Dedifferentiated amniotic fluid mesenchymal stem cell (primary cell): ENCODE measurements at regions not wholly inside any gene's neighbourhood (a gene's known extent, or its start where the extent isn't known, plus 50 kb on each side); places are given as distances from the start of the nearest gene placed in this dataset.

Source experiments
- DNase-seq: peaks from one replicate; pipeline ENCODE4 v3.0.0-alpha.2; 2016; ENCODE audit errors: extremely low spot score

- no peak for DNase-seq
Measured at GRCh38 chr3:116767726-116768125, 58.1 kb downstream of the TUSC7 start.

DNA sequence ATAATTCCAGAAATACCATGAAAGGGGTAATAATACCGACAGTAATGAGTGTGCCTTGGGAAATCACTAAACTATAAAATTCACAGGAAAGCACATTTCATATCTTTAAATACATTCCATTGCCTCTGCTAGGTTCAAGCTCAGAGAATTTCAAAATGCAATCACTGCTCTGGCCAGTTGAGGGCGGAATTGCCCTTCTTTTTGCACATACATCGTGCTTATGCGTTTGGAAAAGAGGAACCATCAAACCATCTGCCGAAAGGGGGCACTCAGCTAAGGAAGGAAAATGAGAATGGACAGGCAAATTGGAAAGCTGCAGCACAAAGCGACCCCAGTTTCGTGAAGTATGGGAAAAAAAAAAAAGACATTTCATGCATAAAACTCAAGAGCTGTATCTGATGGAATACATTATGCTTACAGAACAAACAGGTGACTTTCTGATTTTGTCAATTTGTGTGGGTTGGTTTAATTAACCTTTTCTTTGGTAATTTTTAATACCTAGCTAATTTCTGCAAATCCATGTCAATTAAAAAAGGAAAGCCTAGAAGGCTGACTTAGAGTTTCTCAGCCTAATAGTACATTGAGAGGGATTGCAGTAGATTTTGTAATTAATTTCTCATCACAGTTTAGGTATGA lies 61.4 kb downstream of the TUSC7 start:
- DNase-seq, result peak; percentile 85

DNA sequence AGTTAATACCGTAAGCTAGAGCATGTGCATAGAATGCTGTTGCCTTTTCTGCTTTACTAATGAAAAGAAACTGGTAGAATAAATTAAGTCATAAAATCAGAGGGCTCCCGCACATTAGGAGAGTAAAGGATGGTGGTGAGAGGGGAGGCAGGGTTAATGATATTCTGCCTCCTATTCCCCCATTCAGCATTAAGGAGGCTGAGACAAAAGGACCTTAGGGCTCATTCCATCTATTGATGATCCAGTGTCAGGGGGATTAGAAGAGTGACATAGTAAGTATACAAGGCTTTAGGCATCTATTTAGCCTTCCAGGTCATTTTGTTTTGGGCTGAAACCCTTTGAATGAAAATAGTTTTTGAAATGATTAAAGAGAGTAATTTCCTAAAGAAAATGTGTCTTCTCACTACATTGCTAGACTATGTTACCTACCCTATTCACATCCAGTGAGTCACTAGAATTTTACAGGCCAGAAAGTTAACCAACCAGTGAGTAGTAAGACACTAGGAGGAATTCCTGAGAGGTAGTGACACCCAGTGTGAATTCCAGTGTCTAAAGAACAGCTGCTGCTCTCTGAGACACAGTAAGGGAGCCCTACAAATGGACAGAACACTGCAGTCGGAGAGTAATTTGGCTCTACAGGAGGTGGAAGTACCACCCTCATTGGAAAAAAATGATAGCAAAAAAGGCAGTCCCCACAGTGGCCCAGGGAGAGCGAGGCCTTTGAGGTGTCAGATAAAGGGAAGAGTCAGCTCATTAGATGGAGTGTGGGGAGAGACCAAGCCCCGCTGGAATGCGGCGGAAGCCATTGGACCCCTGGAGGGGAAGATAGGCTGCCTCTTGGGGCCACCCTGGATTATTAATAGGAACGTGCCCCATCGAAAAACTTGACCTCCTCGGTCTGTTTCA lies 67.6 kb downstream of the TUSC7 start:
- no peak for DNase-seq

DNA sequence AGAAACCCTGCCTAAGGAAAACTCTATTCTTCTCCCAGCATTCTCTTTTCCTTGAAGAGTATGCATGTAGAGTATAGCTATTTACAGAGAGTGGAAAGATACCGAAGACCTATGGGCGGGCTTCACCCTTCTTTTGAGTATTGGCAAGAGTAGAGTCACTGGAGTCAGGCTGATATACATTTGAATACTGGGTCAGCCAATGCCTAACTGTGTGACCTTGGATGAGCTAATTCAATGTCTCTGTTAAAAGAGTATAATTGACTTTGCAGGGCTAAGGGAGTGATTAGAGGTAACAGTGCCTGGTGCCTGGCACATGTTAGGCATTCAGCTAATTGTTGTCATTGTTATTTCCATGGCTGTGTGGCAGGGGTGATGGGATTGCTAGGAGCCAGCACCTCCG lies 75.6 kb downstream of the TUSC7 start:
- no peak for DNase-seq

DNA sequence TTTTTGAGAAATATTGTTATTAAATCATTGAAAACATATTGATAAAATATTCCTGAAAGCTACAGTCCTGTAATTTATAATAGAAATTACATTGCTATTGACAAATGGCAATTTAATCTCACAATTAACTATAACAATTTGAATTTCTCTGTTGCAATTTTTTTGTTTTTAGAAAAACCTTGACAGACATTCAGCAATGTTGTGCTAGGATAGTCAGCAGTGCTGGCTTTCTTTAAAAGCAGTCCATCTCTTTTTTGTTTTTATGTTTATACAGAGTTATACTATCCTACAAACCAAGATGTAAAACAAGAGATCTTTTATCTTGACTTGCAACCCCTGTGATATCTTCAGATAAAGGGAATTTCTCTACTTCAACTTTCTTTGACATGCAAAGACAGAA lies 93.1 kb downstream of the TUSC7 start:
- DNase-seq, result no peak

DNA sequence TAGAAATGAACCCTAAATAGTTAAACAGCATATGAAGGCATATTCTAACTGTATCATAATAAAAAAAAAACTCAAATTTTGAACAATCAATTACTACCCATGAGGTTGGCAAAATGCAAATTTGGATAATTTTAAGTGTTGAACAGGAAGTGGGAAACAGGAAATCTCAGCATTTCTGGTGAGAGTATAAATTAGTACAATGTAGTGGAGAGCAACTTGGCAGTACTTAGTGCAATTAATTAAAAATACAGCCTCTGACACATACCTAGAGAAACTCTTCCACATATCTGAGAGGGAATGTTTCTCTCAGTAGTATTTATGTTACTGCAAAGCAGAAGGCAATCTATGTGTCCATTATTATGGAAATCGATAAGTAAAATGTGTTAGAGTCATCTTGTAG lies 96.8 kb downstream of the TUSC7 start:
- no peak for DNase-seq

GRCh38 chr3:116808725-116809124 lies 99.1 kb downstream of the TUSC7 start:
- no peak for DNase-seq

GRCh38 chr3:116809208-116809607 lies 99.6 kb downstream of the TUSC7 start:
- DNase-seq, result no peak

DNA sequence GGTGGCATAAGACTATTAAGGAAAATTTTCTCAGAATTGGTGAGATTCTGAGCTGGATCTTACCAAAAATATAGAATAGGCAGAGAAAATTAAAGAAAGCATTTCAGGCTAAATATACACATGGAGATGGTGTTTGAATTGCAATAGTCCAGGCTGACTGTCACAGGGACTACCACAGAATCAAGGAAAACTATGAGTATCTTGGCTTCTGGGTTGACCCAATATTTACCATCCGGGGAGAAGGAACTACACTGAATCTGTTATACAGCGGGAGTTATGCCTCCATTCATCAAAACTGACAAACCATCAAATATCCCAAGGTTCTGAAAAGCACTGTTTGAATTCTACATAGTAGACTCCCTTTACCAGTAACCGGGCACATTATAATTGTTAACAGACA lies 102.2 kb downstream of the TUSC7 start:
- DNase-seq, result no peak

DNA sequence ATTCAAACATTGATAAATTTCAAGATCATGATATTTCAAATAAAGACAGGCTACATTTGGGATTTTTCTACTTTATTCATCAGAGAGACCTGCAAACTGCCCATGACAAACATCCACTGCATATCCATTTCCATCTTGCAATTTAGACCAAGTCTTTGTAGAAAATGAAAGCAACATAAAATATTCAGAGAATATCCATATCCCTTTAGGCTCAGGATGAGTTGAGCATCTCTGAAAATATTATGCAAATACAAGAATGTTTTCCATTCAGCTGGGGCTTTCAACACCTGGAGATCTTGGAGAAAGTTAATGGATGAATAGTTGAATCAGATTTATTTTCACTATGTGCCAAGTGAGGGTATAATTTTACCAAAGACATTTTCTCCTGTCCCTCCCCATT lies 103.4 kb downstream of the TUSC7 start:
- DNase-seq, result no peak

- DNase-seq, result no peak
Measured at GRCh38 chr3:116815321-116815720, 105.7 kb downstream of the TUSC7 start.

- DNase-seq, result peak; percentile 48
Measured at GRCh38 chr3:116815831-116816588, 106.4 kb downstream of the TUSC7 start.

DNA sequence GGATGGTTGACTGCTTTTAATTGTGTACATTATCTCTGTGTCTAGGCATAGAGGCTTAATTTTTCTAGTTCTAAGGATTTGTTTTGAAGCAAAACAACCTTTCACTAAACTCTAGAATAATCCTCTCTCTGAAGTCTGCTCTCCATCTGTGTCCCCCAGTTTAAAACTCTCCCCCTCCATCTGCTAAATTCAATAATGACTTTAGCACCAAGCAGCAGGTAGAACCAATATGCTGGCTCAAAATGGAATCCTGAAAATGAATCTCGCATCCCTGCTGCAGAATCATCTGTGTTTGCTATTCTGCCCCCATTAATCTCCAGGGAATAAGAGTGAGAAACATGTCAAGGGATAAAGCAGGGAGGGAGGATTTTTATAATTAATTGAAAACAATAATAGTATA lies 111.8 kb downstream of the TUSC7 start:
- DNase-seq, result no peak

- no peak for DNase-seq
Measured at GRCh38 chr3:116824208-116824607, 114.6 kb downstream of the TUSC7 start.

GRCh38 chr3:116833202-116833601 lies 123.6 kb downstream of the TUSC7 start:
- DNase-seq, result no peak

- no peak for DNase-seq
Measured at GRCh38 chr3:116834816-116835215, 125.2 kb downstream of the TUSC7 start.

GRCh38 chr3:116835658-116836057 lies 126.1 kb downstream of the TUSC7 start:
- DNase-seq, result no peak

DNA sequence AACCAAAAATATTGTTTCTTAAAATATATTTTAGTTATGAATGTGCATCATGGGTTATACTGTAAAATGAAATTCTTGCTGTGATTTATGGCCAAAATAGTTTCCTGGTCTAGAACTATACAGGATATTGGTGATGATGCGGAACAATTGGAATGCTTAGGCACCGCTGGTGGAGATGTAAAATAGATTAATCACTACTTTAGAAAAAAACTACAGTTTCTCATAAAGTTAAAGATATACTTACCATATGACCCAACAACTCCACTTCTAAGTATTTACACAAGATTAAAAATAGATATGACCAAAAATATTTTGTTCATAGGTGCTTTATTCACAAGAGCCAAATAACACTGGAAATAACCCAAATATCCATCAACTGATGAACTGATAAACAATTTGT lies 126.7 kb downstream of the TUSC7 start:
- DNase-seq, result no peak

DNA sequence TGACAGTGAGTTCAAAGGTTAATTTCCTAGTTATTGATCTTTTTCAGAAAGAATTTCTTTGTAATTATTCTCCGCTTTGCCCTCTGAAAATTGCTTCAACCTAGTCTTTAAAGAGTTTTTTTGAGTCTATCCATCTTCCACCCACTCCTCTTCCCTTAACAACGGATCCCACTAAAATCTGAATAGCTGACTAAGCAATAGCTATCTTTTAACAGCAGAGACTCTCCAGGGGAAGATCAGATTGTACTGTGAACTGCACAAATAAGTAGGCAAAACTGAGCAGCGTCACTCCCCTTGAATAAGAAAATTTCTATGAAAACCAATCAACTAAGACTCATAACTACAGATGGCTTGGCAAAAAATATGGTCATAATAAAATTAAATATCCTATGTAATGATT lies 127.9 kb downstream of the TUSC7 start:
- no peak for DNase-seq

GRCh38 chr3:116841003-116841735 lies 131.6 kb downstream of the TUSC7 start:
- no peak for DNase-seq

GRCh38 chr3:116842254-116842957 lies 132.8 kb downstream of the TUSC7 start:
- DNase-seq, result no peak
